ENCODE measurements at regions not wholly inside any gene's neighbourhood (a gene's known extent, or its start where the extent isn't known, plus 50 kb on each side); places are given as distances from the start of the nearest gene placed in this dataset.

GRCh38 chr6:156016186-156016976, 560.7 kb upstream of the NOX3 start:
- DNase-seq = no peak
- H3K27ac Mint-ChIP-seq (ENCODE audit: unreplicated experiment) = no peak overlapping the region
- H3K4me3 Mint-ChIP-seq (ENCODE audit: unreplicated experiment) = no peak overlapping the region
- no peaks in the 10 kb centered on the region for H3K36me3 Mint-ChIP-seq (ENCODE audit: unreplicated experiment)
- H3K9me3 Mint-ChIP-seq (ENCODE audit: unreplicated experiment) = peaks cover 2% of the 10 kb centered on the region
- no peak for TF ChIP-seq CTCF (IDR thresholded peaks at IDR 0.05; ENCODE audit: partially characterized antibody, unreplicated experiment)
- H3K4me1 Mint-ChIP-seq (ENCODE audit: low read depth, unreplicated experiment) = peaks cover 2% of the 10 kb centered on the region
- H3K27me3 Mint-ChIP-seq (ENCODE audit: unreplicated experiment) = no peaks in the 10 kb centered on the region

GRCh38 chr6:156013155-156013554, 557.5 kb upstream of the NOX3 start:
- no peak overlapping the region for H3K27ac Mint-ChIP-seq (ENCODE audit: unreplicated experiment)
- DNase-seq = no peak
- no peaks in the 10 kb centered on the region for H3K9me3 Mint-ChIP-seq (ENCODE audit: unreplicated experiment)
- no peak for TF ChIP-seq CTCF (IDR thresholded peaks at IDR 0.05; ENCODE audit: partially characterized antibody, unreplicated experiment)
- no peak overlapping the region for H3K4me3 Mint-ChIP-seq (ENCODE audit: unreplicated experiment)
- no peaks in the 10 kb centered on the region for H3K4me1 Mint-ChIP-seq (ENCODE audit: low read depth, unreplicated experiment)
- no peaks in the 10 kb centered on the region for H3K27me3 Mint-ChIP-seq (ENCODE audit: unreplicated experiment)
- no peaks in the 10 kb centered on the region for H3K36me3 Mint-ChIP-seq (ENCODE audit: unreplicated experiment)

GRCh38 chr6:156009656-156010055, 554.0 kb upstream of the NOX3 start:
- Mint-ChIP-seq H3K27me3 (ENCODE audit: unreplicated experiment) (no peaks in the 10 kb centered on the region), H3K4me1 (ENCODE audit: low read depth, unreplicated experiment) (no peaks in the 10 kb centered on the region), H3K36me3 (ENCODE audit: unreplicated experiment) (no peaks in the 10 kb centered on the region), H3K27ac (ENCODE audit: unreplicated experiment) (no peak overlapping the region), H3K4me3 (ENCODE audit: unreplicated experiment) (no peak overlapping the region), H3K9me3 (ENCODE audit: unreplicated experiment) (no peaks in the 10 kb centered on the region)
- TF ChIP-seq CTCF (IDR thresholded peaks at IDR 0.05; ENCODE audit: partially characterized antibody, unreplicated experiment) = no peak
- DNase-seq = no peak

GRCh38 chr6:156004796-156005195, 549.2 kb upstream of the NOX3 start:
- Mint-ChIP-seq H3K27ac (ENCODE audit: unreplicated experiment) (no peak overlapping the region), H3K4me3 (ENCODE audit: unreplicated experiment) (no peak overlapping the region), H3K4me1 (ENCODE audit: low read depth, unreplicated experiment) (no peaks in the 10 kb centered on the region), H3K9me3 (ENCODE audit: unreplicated experiment) (no peaks in the 10 kb centered on the region), H3K27me3 (ENCODE audit: unreplicated experiment) (no peaks in the 10 kb centered on the region), H3K36me3 (ENCODE audit: unreplicated experiment) (no peaks in the 10 kb centered on the region)
- no peak for TF ChIP-seq CTCF (IDR thresholded peaks at IDR 0.05; ENCODE audit: partially characterized antibody, unreplicated experiment)
- DNase-seq = no peak

- no peak for DNase-seq
- Mint-ChIP-seq H3K36me3 (ENCODE audit: unreplicated experiment) (no peaks in the 10 kb centered on the region), H3K9me3 (ENCODE audit: unreplicated experiment) (no peaks in the 10 kb centered on the region), H3K27ac (ENCODE audit: unreplicated experiment) (no peak overlapping the region), H3K27me3 (ENCODE audit: unreplicated experiment) (no peaks in the 10 kb centered on the region), H3K4me3 (ENCODE audit: unreplicated experiment) (no peak overlapping the region), H3K4me1 (ENCODE audit: low read depth, unreplicated experiment) (peaks cover 4% of the 10 kb centered on the region)
- TF ChIP-seq CTCF (IDR thresholded peaks at IDR 0.05; ENCODE audit: partially characterized antibody, unreplicated experiment) = no peak
These were observed 540.5 kb upstream of the NOX3 start for GRCh38 chr6:155996151-155996550.
